Caco-2 (cell line): ENCODE measurements at regions not wholly inside any gene's neighbourhood (a gene's known extent, or its start where the extent isn't known, plus 50 kb on each side); places are given as distances from the start of the nearest gene placed in this dataset.

ENCODE experiments used
- BruUV-seq: library from RNA; stranded (reverse); fragments of 400-500 nt; replicated peaks from 2 replicates; lab custom pipeline; 2021; lab: Mats Ljungman, UMichigan
- CTCF ChIA-PET: fragments of 300-600 bp; sonication (Branson Sonifier 250); formaldehyde crosslinking; loops from one replicate; lab custom pipeline; 2022; ENCODE audit warnings: antibody characterized with exemption; lab: Charles Lee
- POLR2A ChIA-PET: fragments of 300-600 bp; sonication (Branson Sonifier 250); formaldehyde crosslinking; loops from one replicate; lab custom pipeline; 2022; ENCODE audit warnings: antibody characterized with exemption; lab: Charles Lee
- DNase-seq, 2 experiments: peaks; one replicate each; pipeline versions ENCODE4 v3.0.0 to v3.0.0-alpha.2; 2020 to 2022
- H3K27me3 ChIP-seq: replicated peaks from 2 replicates; pipeline ENCODE4 v1.6.0; 2011; ENCODE audit warnings: low read length; ENCODE audit not compliant: control insufficient read depth, insufficient read depth
- H3K36me3 ChIP-seq: 2 replicates; pipeline ENCODE4 v1.5.1; 2011; ENCODE audit warnings: low read length; ENCODE audit not compliant: control insufficient read depth, insufficient read depth
- H3K4me1 ChIP-seq: fragments of 250-450 bp; sonication (Bioruptor Pico); 2 replicates; pipeline ENCODE4 v1.5.1; 2020; ENCODE audit warnings: mild to moderate bottlenecking
- H3K4me3 ChIP-seq: 2 replicates; pipeline ENCODE4 v1.5.1; 2011; ENCODE audit warnings: low read depth, mild to moderate bottlenecking, control low read depth, low read length
- H3K9me3 ChIP-seq: fragments of 250-450 bp; sonication (Bioruptor Pico); 2 replicates; pipeline ENCODE4 v1.5.1; 2020; ENCODE audit warnings: mild to moderate bottlenecking, moderate library complexity
- H3K27ac Mint-ChIP-seq: one replicate; pipeline ENCODE4 v1.8.0; 2022; ENCODE audit warnings: mixed read lengths; ENCODE audit not compliant: unreplicated experiment
- H3K27me3 Mint-ChIP-seq: one replicate; pipeline ENCODE4 v1.8.0; 2022; ENCODE audit warnings: mixed read lengths; ENCODE audit not compliant: insufficient read depth, unreplicated experiment
- H3K36me3 Mint-ChIP-seq: one replicate; pipeline ENCODE4 v1.8.0; 2022; ENCODE audit warnings: mild to moderate bottlenecking, mixed read lengths; ENCODE audit not compliant: insufficient read depth, unreplicated experiment
- H3K4me1 Mint-ChIP-seq: one replicate; pipeline ENCODE4 v1.8.0; 2022; ENCODE audit warnings: low read depth, mixed read lengths; ENCODE audit not compliant: unreplicated experiment
- H3K4me3 Mint-ChIP-seq: one replicate; pipeline ENCODE4 v1.8.0; 2022; ENCODE audit warnings: mild to moderate bottlenecking, moderate library complexity, mixed read lengths; ENCODE audit not compliant: unreplicated experiment
- H3K9me3 Mint-ChIP-seq: one replicate; pipeline ENCODE4 v1.8.0; 2022; ENCODE audit warnings: mixed read lengths; ENCODE audit not compliant: unreplicated experiment
- CTCF ChIP-seq, 2 experiments: fragments of 200-600 bp in 1 of 2; IDR thresholded peaks; 1 replicate in 1 of 2; 2 replicates in 1 of 2; pipeline versions ENCODE4 v1.5.1 to v1.8.0; 2011 to 2022; ENCODE audit warnings: antibody characterized with exemption in 1 of 2, control low read depth in 1 of 2, inconsistent platforms in 1 of 2, low read depth in 1 of 2, low read length in 1 of 2, mild to moderate bottlenecking in 1 of 2, moderate library complexity in 1 of 2; ENCODE audit not compliant: insufficient read depth in 1 of 2, severe bottlenecking in 1 of 2, unreplicated experiment in 1 of 2
- intact Hi-C: fragments of 100-400 bp; cut with micrococcal nuclease; formaldehyde crosslinking; loops from one replicate; pipeline ENCODE4 v1.10.0; 2022; ENCODE audit not compliant: unreplicated experiment

GRCh38 chr2:42893047-42893758, 100.8 kb upstream of the HAAO start:
- peaks cover 2% of the 10 kb centered on the region for H3K9me3 Mint-ChIP-seq
- H3K4me1 ChIP-seq = peaks cover 7% of the 10 kb centered on the region; the same call in 1 of the 2 replicates
- H3K36me3 ChIP-seq = no peaks in the 10 kb centered on the region
- no peak overlapping the region for H3K4me3 Mint-ChIP-seq
- BruUV-seq = no TSS peak
- H3K4me3 ChIP-seq = no peak overlapping the region
- DNase-seq = no peak
- H3K9me3 ChIP-seq = peaks cover 4% of the 10 kb centered on the region; the same call in 1 of the 2 replicates
- H3K27me3 Mint-ChIP-seq = no peaks in the 10 kb centered on the region
- H3K4me1 Mint-ChIP-seq = peaks cover 5% of the 10 kb centered on the region
- CTCF ChIA-PET = no interaction called here
- POLR2A ChIA-PET = no interaction called here
- H3K36me3 Mint-ChIP-seq = no peaks in the 10 kb centered on the region
- TF ChIP-seq CTCF (IDR thresholded peaks at IDR 0.05; ENCODE audit: insufficient read depth in 1 of 2, low read depth in 1 of 2, low read length in 1 of 2, severe bottlenecking in 1 of 2, unreplicated experiment in 1 of 2) = no peak
- no peaks in the 10 kb centered on the region for H3K27me3 ChIP-seq
- peak overlapping the region; percentile 22 for H3K27ac Mint-ChIP-seq
- intact Hi-C loops = no loop called here

- Mint-ChIP-seq H3K4me3 (no peak overlapping the region), H3K27ac (no peak overlapping the region), H3K36me3 (no peaks in the 10 kb centered on the region), H3K4me1 (peaks cover 5% of the 10 kb centered on the region), H3K9me3 (peaks cover 8% of the 10 kb centered on the region), H3K27me3 (no peaks in the 10 kb centered on the region)
- Histone ChIP-seq H3K4me1 (peaks cover 7% of the 10 kb centered on the region; the same call in 1 of the 2 replicates), H3K4me3 (no peak overlapping the region), H3K27me3 (no peaks in the 10 kb centered on the region), H3K36me3 (no peaks in the 10 kb centered on the region), H3K9me3 (peaks cover 4% of the 10 kb centered on the region; the same call in 1 of the 2 replicates)
- CTCF ChIA-PET = interaction anchor here (0.6 kb wide), 1 partner anchor 9 kb away, joined by 3 read pairs; no protein-coding TSS in a partner anchor
- no peak for DNase-seq
- intact Hi-C loops = no loop called here
- no TSS peak for BruUV-seq
- POLR2A ChIA-PET = no interaction called here
- no peak for TF ChIP-seq CTCF (IDR thresholded peaks at IDR 0.05; ENCODE audit: insufficient read depth in 1 of 2, low read depth in 1 of 2, low read length in 1 of 2, severe bottlenecking in 1 of 2, unreplicated experiment in 1 of 2)
These were observed 98.5 kb upstream of the HAAO start for GRCh38 chr2:42890791-42891355.

- H3K4me1 ChIP-seq = peaks cover 7% of the 10 kb centered on the region; the same call in 1 of the 2 replicates
- no peaks in the 10 kb centered on the region for H3K36me3 ChIP-seq
- H3K4me3 ChIP-seq = no peak overlapping the region
- Mint-ChIP-seq H3K9me3 (peaks cover 8% of the 10 kb centered on the region), H3K4me3 (no peak overlapping the region), H3K36me3 (no peaks in the 10 kb centered on the region), H3K27ac (no peak overlapping the region), H3K4me1 (peaks cover 5% of the 10 kb centered on the region), H3K27me3 (no peaks in the 10 kb centered on the region)
- ChIA-PET CTCF (no interaction called here), POLR2A (no interaction called here)
- intact Hi-C loops = no loop called here
- no peaks in the 10 kb centered on the region for H3K27me3 ChIP-seq
- peaks cover 4% of the 10 kb centered on the region; the same call in 1 of the 2 replicates for H3K9me3 ChIP-seq
- no peak for TF ChIP-seq CTCF (IDR thresholded peaks at IDR 0.05; ENCODE audit: insufficient read depth in 1 of 2, low read depth in 1 of 2, low read length in 1 of 2, severe bottlenecking in 1 of 2, unreplicated experiment in 1 of 2)
- BruUV-seq = no TSS peak
- no peak for DNase-seq
These were observed 96.2 kb upstream of the HAAO start for GRCh38 chr2:42888321-42889245.
